Chondrocyte (in vitro differentiated cells): ENCODE measurements at regions not wholly inside any gene's neighbourhood (a gene's known extent, or its start where the extent isn't known, plus 50 kb on each side); places are given as distances from the start of the nearest gene placed in this dataset.

Experiments used
- DNase-seq: peaks from one replicate; pipeline ENCODE4 v3.0.0; 2021; ENCODE audit warnings: mixed read lengths, low spot score
- H3K27ac Mint-ChIP-seq: one replicate; pipeline ENCODE4 v1.8.0; 2021; ENCODE audit warnings: mild to moderate bottlenecking, moderate library complexity, mixed read lengths; ENCODE audit not compliant: unreplicated experiment
- H3K27me3 Mint-ChIP-seq: 2 replicates; pipeline ENCODE4 v1.8.0; 2021; ENCODE audit warnings: low read depth, mixed read lengths
- H3K36me3 Mint-ChIP-seq: 2 replicates; pipeline ENCODE4 v1.8.0; 2021; ENCODE audit warnings: low read depth, mixed read lengths
- H3K4me1 Mint-ChIP-seq: 2 replicates; pipeline ENCODE4 v1.8.0; 2021; ENCODE audit warnings: low read depth, mild to moderate bottlenecking, mixed read lengths
- H3K4me3 Mint-ChIP-seq: one replicate; pipeline ENCODE4 v1.8.0; 2021; ENCODE audit warnings: mild to moderate bottlenecking, moderate library complexity, mixed read lengths; ENCODE audit not compliant: unreplicated experiment
- H3K9me3 Mint-ChIP-seq: 2 replicates; pipeline ENCODE4 v1.8.0; 2021; ENCODE audit warnings: low read depth, mixed read lengths
- TF ChIP-seq, protein P1 (sequence below): fragments of 200-600 bp; sonication (generic); IDR thresholded peaks from 2 replicates; pipeline ENCODE4 v1.5.0; 2021; ENCODE audit warnings: antibody characterized with exemption, mild to moderate bottlenecking, moderate library complexity

DNA sequence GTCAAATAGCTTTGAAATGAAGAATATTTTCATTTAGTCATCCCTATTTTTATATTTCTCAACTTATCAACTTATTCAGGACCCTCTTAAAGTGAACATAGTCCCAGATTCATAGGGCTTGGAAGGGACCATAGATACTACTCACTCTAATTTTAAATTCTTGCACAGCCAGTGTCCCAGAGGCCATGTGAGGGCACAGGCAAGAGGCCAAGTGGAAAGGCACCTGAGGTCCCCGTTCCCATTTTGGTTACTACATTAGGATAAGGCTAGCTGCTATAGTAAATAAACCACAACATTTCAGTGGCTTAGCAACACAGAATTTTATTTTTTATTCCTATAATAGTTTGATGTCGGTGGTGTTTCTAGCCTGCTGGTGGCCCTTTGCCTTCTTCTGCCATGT, 227.8 kb downstream of the SPTSSA start:
- no peak overlapping the region for H3K27ac Mint-ChIP-seq
- H3K27me3 Mint-ChIP-seq: no peaks in the 10 kb centered on the region
- no peak for DNase-seq

DNA sequence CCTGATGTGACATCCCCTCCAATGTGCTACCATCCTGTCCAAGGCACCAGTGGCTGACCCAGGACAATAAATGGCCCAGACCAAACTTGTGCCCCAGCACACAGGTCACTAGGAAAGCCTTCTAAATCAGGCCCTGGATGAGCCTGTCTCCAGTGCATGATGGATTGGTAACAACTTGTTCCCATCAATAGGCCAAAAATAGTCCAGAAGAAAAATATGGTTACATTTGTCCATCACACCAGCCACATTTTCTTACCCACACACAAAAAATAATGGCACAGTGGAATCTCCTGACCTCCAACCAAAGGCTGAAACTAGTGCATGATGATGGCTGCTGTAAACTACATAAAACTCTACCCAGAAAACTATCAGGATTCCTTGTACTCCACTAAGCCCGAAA, 228.4 kb downstream of the SPTSSA start:
- H3K36me3 Mint-ChIP-seq: no peaks in the 10 kb centered on the region

More for the DNA sequence above, 227.8 kb downstream of the SPTSSA start:
- Mint-ChIP-seq H3K36me3 (no peaks in the 10 kb centered on the region), H3K4me3 (no peak overlapping the region), H3K9me3 (peaks cover 5% of the 10 kb centered on the region), H3K4me1 (peaks cover 40% of the 10 kb centered on the region)
- TF ChIP-seq, protein P1, sequence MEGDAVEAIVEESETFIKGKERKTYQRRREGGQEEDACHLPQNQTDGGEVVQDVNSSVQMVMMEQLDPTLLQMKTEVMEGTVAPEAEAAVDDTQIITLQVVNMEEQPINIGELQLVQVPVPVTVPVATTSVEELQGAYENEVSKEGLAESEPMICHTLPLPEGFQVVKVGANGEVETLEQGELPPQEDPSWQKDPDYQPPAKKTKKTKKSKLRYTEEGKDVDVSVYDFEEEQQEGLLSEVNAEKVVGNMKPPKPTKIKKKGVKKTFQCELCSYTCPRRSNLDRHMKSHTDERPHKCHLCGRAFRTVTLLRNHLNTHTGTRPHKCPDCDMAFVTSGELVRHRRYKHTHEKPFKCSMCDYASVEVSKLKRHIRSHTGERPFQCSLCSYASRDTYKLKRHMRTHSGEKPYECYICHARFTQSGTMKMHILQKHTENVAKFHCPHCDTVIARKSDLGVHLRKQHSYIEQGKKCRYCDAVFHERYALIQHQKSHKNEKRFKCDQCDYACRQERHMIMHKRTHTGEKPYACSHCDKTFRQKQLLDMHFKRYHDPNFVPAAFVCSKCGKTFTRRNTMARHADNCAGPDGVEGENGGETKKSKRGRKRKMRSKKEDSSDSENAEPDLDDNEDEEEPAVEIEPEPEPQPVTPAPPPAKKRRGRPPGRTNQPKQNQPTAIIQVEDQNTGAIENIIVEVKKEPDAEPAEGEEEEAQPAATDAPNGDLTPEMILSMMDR: no peak

DNA sequence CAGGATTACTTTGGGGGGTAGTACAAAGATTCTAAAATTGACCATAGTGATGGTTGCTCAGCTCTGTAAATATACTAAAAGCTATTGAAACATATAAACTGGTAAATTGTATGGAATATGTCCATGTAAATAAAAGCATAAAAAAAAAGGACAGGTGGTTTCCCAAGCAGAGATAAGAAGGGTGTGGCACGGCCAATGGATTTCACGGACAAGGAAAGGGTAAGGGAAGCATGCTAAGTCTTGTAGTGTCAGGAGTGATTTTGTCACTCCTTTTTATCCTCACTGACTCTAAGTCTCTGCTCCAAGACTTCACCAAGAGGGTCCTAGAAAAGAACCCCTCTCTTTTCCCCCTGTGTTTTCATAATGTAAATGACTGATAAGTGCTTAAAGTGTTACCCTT, 229.2 kb downstream of the SPTSSA start:
- H3K36me3 Mint-ChIP-seq: no peaks in the 10 kb centered on the region
- H3K4me3 Mint-ChIP-seq: no peak overlapping the region
- no peak overlapping the region for H3K27ac Mint-ChIP-seq
- H3K27me3 Mint-ChIP-seq: no peaks in the 10 kb centered on the region
- TF ChIP-seq, protein P1: no peak
- peaks cover 44% of the 10 kb centered on the region for H3K4me1 Mint-ChIP-seq
- DNase-seq: no peak
- H3K9me3 Mint-ChIP-seq: peaks cover 5% of the 10 kb centered on the region

More for the DNA sequence above, 228.4 kb downstream of the SPTSSA start:
- peaks cover 5% of the 10 kb centered on the region for H3K9me3 Mint-ChIP-seq
- no peak overlapping the region for H3K4me3 Mint-ChIP-seq
- TF ChIP-seq, protein P1: no peak
- H3K4me1 Mint-ChIP-seq: peaks cover 40% of the 10 kb centered on the region
- H3K27ac Mint-ChIP-seq: peak overlapping the region; percentile 5
- no peaks in the 10 kb centered on the region for H3K27me3 Mint-ChIP-seq
- no peak for DNase-seq

DNA sequence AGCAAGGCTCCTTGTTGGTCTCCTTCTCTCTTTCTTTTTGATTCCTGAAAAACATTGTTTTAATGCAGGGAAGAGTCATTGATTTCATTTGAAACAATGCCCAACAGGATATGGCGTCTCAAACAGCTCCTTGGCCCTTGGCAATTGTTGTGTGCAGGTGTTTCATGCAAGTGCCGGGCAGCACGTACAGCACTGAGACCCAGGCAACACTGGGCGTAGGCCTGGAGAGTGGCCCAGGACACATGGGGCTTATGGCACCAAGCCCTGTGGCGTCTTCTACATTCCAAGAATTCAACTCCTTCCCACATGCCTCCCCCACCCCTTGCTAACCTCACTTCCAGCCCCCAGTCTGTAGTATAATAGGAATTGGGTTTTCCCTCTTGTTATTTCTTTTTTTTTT, 230.4 kb downstream of the SPTSSA start:
- TF ChIP-seq, protein P1: no peak
- Mint-ChIP-seq H3K36me3 (no peaks in the 10 kb centered on the region), H3K27ac (no peak overlapping the region), H3K4me3 (no peak overlapping the region), H3K9me3 (peaks cover 5% of the 10 kb centered on the region), H3K4me1 (peaks cover 36% of the 10 kb centered on the region), H3K27me3 (no peaks in the 10 kb centered on the region)
- no peak for DNase-seq

DNA sequence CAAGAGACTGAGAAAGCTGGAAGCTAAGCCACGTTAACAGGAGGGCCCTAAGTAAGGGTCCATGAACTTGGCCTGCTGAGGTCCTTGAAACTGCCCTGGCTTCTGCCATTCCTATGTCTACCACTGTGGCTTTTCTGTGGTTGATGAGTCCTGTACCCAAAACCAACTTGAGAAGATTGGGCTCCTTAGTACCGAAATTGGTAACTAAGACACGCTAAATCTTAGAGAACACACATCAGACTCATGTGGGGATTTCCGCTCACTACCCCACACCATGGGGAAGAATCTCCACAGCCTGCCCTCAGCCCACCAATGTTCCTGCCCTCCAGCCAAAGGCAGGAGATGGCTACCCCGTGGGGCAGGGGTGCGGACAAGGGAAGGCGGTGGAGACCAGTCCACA, 232.9 kb downstream of the SPTSSA start:
- H3K9me3 Mint-ChIP-seq: peaks cover 3% of the 10 kb centered on the region
- DNase-seq: no peak
- no peak overlapping the region for H3K27ac Mint-ChIP-seq
- no peak overlapping the region for H3K4me3 Mint-ChIP-seq
- H3K4me1 Mint-ChIP-seq: peaks cover 22% of the 10 kb centered on the region
- peaks cover 2% of the 10 kb centered on the region for H3K36me3 Mint-ChIP-seq
- TF ChIP-seq, protein P1: no peak
- H3K27me3 Mint-ChIP-seq: no peaks in the 10 kb centered on the region
